HCT116 (cell line): ENCODE measurements at regions not wholly inside any gene's neighbourhood (a gene's known extent, or its start where the extent isn't known, plus 50 kb on each side); places are given as distances from the start of the nearest gene placed in this dataset.

Source experiments
- CBX3 ChIP-seq: IDR thresholded peaks from 2 replicates; pipeline ENCODE4 v1.6.1; 2012; ENCODE audit warnings: low read depth
- EZH2 ChIP-seq: fragments of 200-600 bp; sonication (generic); IDR thresholded peaks from 2 replicates; pipeline ENCODE4 v1.6.1; 2017; ENCODE audit warnings: antibody characterized with exemption, mixed run types
- JUND ChIP-seq: IDR thresholded peaks from 2 replicates; pipeline ENCODE4 v1.6.1; 2012
- POLR2A ChIP-seq: IDR thresholded peaks from 2 replicates; pipeline ENCODE4 v1.7.0; 2011; ENCODE audit warnings: borderline replicate concordance; ENCODE audit not compliant: insufficient read depth, insufficient read length; ENCODE audit errors: extremely low read depth
- SIN3A ChIP-seq: IDR thresholded peaks from 2 replicates; pipeline ENCODE4 v1.6.1; 2012; ENCODE audit warnings: low read depth
- YY1 ChIP-seq: IDR thresholded peaks from 2 replicates; pipeline ENCODE4 v1.6.1; 2011; ENCODE audit warnings: low read length, low read depth, moderate library complexity, mild to moderate bottlenecking; ENCODE audit not compliant: insufficient replicate concordance; ENCODE audit errors: extremely low read depth
- TF ChIP-seq, protein P1 (sequence below), 3 experiments: fragments of 200-600 bp in 1 of 3; sonication (generic) in 1 of 3; IDR thresholded peaks in 2 of 3; conservative IDR thresholded peaks in 1 of 3; 2 replicates each; pipeline ENCODE4 v1.5.1; 2012 to 2017; ENCODE audit warnings: low read depth in 2 of 3, low read length in 2 of 3, antibody characterized with exemption in 1 of 3, borderline replicate concordance in 1 of 3, control low read depth in 1 of 3, mild to moderate bottlenecking in 1 of 3, mixed read lengths in 1 of 3, mixed run types in 1 of 3, moderate library complexity in 1 of 3; ENCODE audit not compliant: insufficient read depth in 1 of 3
- TF ChIP-seq, protein P2 (sequence below): IDR thresholded peaks from 2 replicates; pipeline ENCODE4 v1.6.1; 2012; ENCODE audit warnings: low read depth

DNA sequence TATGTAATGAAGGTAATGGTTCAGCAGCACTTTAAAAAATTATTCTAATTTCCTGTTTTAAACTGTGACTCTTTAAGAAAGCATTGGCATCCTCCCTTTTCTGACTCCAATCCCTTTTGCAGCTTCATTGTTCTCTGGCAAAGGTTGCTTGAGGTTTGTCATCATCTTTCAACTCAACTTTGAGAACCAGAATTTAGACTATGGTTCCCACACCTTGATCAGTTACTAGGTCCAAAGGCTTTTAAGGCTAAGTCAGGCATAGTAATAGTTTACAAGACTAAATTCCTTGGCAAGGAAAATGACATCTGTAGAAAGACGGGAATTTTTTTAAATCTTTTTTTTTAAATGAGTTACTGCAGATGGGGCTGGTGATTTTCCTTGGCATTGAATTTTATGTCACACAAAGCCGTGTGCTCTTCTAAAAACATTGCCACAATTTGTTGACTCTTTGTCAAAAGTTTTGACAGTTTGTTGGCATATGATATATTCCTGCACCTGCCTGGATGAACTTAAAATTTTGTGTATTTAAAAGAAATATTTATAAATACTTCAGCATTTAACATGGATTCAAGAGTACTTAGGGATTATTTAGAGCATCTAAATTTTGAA lies 451.0 kb downstream of the MEIS1 start:
- no peak for TF ChIP-seq SIN3A
- TF ChIP-seq, protein P1, sequence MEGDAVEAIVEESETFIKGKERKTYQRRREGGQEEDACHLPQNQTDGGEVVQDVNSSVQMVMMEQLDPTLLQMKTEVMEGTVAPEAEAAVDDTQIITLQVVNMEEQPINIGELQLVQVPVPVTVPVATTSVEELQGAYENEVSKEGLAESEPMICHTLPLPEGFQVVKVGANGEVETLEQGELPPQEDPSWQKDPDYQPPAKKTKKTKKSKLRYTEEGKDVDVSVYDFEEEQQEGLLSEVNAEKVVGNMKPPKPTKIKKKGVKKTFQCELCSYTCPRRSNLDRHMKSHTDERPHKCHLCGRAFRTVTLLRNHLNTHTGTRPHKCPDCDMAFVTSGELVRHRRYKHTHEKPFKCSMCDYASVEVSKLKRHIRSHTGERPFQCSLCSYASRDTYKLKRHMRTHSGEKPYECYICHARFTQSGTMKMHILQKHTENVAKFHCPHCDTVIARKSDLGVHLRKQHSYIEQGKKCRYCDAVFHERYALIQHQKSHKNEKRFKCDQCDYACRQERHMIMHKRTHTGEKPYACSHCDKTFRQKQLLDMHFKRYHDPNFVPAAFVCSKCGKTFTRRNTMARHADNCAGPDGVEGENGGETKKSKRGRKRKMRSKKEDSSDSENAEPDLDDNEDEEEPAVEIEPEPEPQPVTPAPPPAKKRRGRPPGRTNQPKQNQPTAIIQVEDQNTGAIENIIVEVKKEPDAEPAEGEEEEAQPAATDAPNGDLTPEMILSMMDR (IDR thresholded peaks at IDR 0.05 in 2 of 3, conservative IDR thresholded peaks at IDR 0.05 in 1 of 3; ENCODE audit: borderline replicate concordance in 1 of 3, insufficient read depth in 1 of 3, low read depth in 2 of 3, low read length in 2 of 3), result no peak
- TF ChIP-seq YY1, result no peak
- TF ChIP-seq, protein P2, sequence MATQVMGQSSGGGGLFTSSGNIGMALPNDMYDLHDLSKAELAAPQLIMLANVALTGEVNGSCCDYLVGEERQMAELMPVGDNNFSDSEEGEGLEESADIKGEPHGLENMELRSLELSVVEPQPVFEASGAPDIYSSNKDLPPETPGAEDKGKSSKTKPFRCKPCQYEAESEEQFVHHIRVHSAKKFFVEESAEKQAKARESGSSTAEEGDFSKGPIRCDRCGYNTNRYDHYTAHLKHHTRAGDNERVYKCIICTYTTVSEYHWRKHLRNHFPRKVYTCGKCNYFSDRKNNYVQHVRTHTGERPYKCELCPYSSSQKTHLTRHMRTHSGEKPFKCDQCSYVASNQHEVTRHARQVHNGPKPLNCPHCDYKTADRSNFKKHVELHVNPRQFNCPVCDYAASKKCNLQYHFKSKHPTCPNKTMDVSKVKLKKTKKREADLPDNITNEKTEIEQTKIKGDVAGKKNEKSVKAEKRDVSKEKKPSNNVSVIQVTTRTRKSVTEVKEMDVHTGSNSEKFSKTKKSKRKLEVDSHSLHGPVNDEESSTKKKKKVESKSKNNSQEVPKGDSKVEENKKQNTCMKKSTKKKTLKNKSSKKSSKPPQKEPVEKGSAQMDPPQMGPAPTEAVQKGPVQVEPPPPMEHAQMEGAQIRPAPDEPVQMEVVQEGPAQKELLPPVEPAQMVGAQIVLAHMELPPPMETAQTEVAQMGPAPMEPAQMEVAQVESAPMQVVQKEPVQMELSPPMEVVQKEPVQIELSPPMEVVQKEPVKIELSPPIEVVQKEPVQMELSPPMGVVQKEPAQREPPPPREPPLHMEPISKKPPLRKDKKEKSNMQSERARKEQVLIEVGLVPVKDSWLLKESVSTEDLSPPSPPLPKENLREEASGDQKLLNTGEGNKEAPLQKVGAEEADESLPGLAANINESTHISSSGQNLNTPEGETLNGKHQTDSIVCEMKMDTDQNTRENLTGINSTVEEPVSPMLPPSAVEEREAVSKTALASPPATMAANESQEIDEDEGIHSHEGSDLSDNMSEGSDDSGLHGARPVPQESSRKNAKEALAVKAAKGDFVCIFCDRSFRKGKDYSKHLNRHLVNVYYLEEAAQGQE, result no peak
- TF ChIP-seq JUND, result no peak
- TF ChIP-seq POLR2A, result no peak
- no peak for TF ChIP-seq EZH2
- no peak for TF ChIP-seq CBX3
